Immature natural killer cell (primary cell): ENCODE measurements at regions not wholly inside any gene's neighbourhood (a gene's known extent, or its start where the extent isn't known, plus 50 kb on each side); places are given as distances from the start of the nearest gene placed in this dataset.

Source experiments
- DNase-seq, 3 donors: peaks; one replicate each; pipeline ENCODE4 v3.0.0; 2022; ENCODE audit warnings: mixed read lengths in 1 of 3
- H3K27ac Mint-ChIP-seq, 6 donors: one replicate each; pipeline ENCODE4 v1.8.0; 2020; ENCODE audit warnings: mixed read lengths in 6 of 6, mild to moderate bottlenecking in 5 of 6, inconsistent platforms in 4 of 6, moderate library complexity in 3 of 6
- H3K27me3 Mint-ChIP-seq, 3 donors: one replicate each; pipeline ENCODE4 v1.8.0; 2020 to 2021; ENCODE audit warnings: low read depth in 3 of 3, mild to moderate bottlenecking in 3 of 3, mixed read lengths in 3 of 3, moderate library complexity in 3 of 3, inconsistent platforms in 1 of 3
- H3K36me3 Mint-ChIP-seq, 3 donors: one replicate each; pipeline ENCODE4 v1.8.0; 2020; ENCODE audit warnings: mixed read lengths in 3 of 3, inconsistent platforms in 2 of 3, mild to moderate bottlenecking in 2 of 3
- H3K4me1 Mint-ChIP-seq, 2 donors: one replicate each; pipeline ENCODE4 v1.8.0; 2020; ENCODE audit warnings: inconsistent platforms in 2 of 2, mild to moderate bottlenecking in 2 of 2, mixed read lengths in 2 of 2, moderate library complexity in 1 of 2
- H3K4me3 Mint-ChIP-seq, 5 donors: one replicate each; pipeline ENCODE4 v1.8.0; 2020; ENCODE audit warnings: mild to moderate bottlenecking in 5 of 5, mixed read lengths in 5 of 5, inconsistent platforms in 3 of 5, moderate library complexity in 3 of 5
- H3K9me3 Mint-ChIP-seq, 6 donors: one replicate each; pipeline ENCODE4 v1.8.0; 2020; ENCODE audit warnings: mild to moderate bottlenecking in 6 of 6, mixed read lengths in 6 of 6, inconsistent platforms in 4 of 6, moderate library complexity in 3 of 6

- Mint-ChIP-seq H3K4me1 (no peaks in the 10 kb centered on the region), H3K4me3 (peak overlapping the region in 1 of 5 donors; percentile 10), H3K9me3 (no peaks in the 10 kb centered on the region), H3K36me3 (no peaks in the 10 kb centered on the region), H3K27ac (no peak overlapping the region), H3K27me3 (peaks cover 1 to 2% (median 2%) of the 10 kb centered on the region in 3 donors)
- DNase-seq = no peak
These were observed 67.7 kb downstream of the AKR1B1 start for GRCh38 chr7:134391223-134391622.

- no peak for DNase-seq
- no peaks in the 10 kb centered on the region for H3K36me3 Mint-ChIP-seq
- H3K27ac Mint-ChIP-seq = no peak overlapping the region
- H3K4me3 Mint-ChIP-seq = no peak overlapping the region
- peaks cover 4% of the 10 kb centered on the region in 3 donors for H3K27me3 Mint-ChIP-seq
- no peaks in the 10 kb centered on the region for H3K4me1 Mint-ChIP-seq
- peaks cover 0 to 2% (median 0%) of the 10 kb centered on the region in 6 donors for H3K9me3 Mint-ChIP-seq
These were observed 70.4 kb downstream of the AKR1B1 start for GRCh38 chr7:134388336-134389019.

- Mint-ChIP-seq H3K27me3 (peaks cover 0 to 2% (median 2%) of the 10 kb centered on the region in 3 donors), H3K4me3 (no peak overlapping the region)
These were observed 61.8 kb upstream of the SLC35B4 start for GRCh38 chr7:134378562-134378961.

GRCh38 chr7:134376693-134377092 is 60.0 kb upstream of the SLC35B4 start:
- Mint-ChIP-seq H3K9me3 (peaks cover 0 to 3% (median 0%) of the 10 kb centered on the region in 6 donors), H3K36me3 (no peaks in the 10 kb centered on the region), H3K4me3 (no peak overlapping the region), H3K4me1 (no peaks in the 10 kb centered on the region), H3K27me3 (peaks cover 0 to 2% (median 2%) of the 10 kb centered on the region in 3 donors), H3K27ac (no peak overlapping the region)
- DNase-seq = no peak

More at GRCh38 chr7:134378562-134378961, 61.8 kb upstream of the SLC35B4 start:
- H3K36me3 Mint-ChIP-seq = no peaks in the 10 kb centered on the region
- DNase-seq = no peak
- no peaks in the 10 kb centered on the region for H3K4me1 Mint-ChIP-seq
- H3K9me3 Mint-ChIP-seq = peaks cover 0 to 4% (median 0%) of the 10 kb centered on the region in 6 donors
- H3K27ac Mint-ChIP-seq = no peak overlapping the region

GRCh38 chr7:134375206-134375605 is 58.5 kb upstream of the SLC35B4 start:
- Mint-ChIP-seq H3K4me3 (no peak overlapping the region), H3K27ac (no peak overlapping the region), H3K36me3 (no peaks in the 10 kb centered on the region), H3K27me3 (peaks cover 0 to 2% (median 2%) of the 10 kb centered on the region in 3 donors), H3K4me1 (no peaks in the 10 kb centered on the region), H3K9me3 (peaks cover 0 to 3% (median 0%) of the 10 kb centered on the region in 6 donors)
- no peak for DNase-seq

GRCh38 chr7:134374791-134375190 is 58.1 kb upstream of the SLC35B4 start:
- peaks cover 0 to 4% (median 0%) of the 10 kb centered on the region in 6 donors for H3K9me3 Mint-ChIP-seq
- H3K36me3 Mint-ChIP-seq = no peaks in the 10 kb centered on the region
- no peak overlapping the region for H3K4me3 Mint-ChIP-seq
- no peak for DNase-seq
- no peak overlapping the region for H3K27ac Mint-ChIP-seq
- H3K27me3 Mint-ChIP-seq = peaks cover 0 to 2% (median 2%) of the 10 kb centered on the region in 3 donors
- H3K4me1 Mint-ChIP-seq = no peaks in the 10 kb centered on the region

- no peaks in the 10 kb centered on the region for H3K4me1 Mint-ChIP-seq
- peaks cover 0 to 3% (median 2%) of the 10 kb centered on the region in 3 donors for H3K27me3 Mint-ChIP-seq
- DNase-seq = no peak
- H3K4me3 Mint-ChIP-seq = no peak overlapping the region
- no peaks in the 10 kb centered on the region for H3K36me3 Mint-ChIP-seq
- H3K9me3 Mint-ChIP-seq = peaks cover 0 to 4% (median 0%) of the 10 kb centered on the region in 6 donors
- no peak overlapping the region for H3K27ac Mint-ChIP-seq
These were observed 57.6 kb upstream of the SLC35B4 start for GRCh38 chr7:134374291-134374690.

- Mint-ChIP-seq H3K27ac (no peak overlapping the region), H3K4me1 (no peaks in the 10 kb centered on the region), H3K36me3 (no peaks in the 10 kb centered on the region), H3K9me3 (peaks cover 0 to 2% (median 0%) of the 10 kb centered on the region in 6 donors), H3K4me3 (no peak overlapping the region), H3K27me3 (peaks cover 0 to 8% (median 5%) of the 10 kb centered on the region in 3 donors)
- no peak for DNase-seq
These were observed 56.1 kb upstream of the SLC35B4 start for GRCh38 chr7:134372858-134373257.

GRCh38 chr7:134371971-134372370 is 55.2 kb upstream of the SLC35B4 start:
- no peak for DNase-seq
- H3K9me3 Mint-ChIP-seq = peaks cover 0 to 2% (median 0%) of the 10 kb centered on the region in 6 donors
- H3K27ac Mint-ChIP-seq = no peak overlapping the region
- H3K4me3 Mint-ChIP-seq = no peak overlapping the region
- H3K4me1 Mint-ChIP-seq = no peaks in the 10 kb centered on the region
- no peaks in the 10 kb centered on the region for H3K36me3 Mint-ChIP-seq
- H3K27me3 Mint-ChIP-seq = peaks cover 0 to 8% (median 8%) of the 10 kb centered on the region in 3 donors

- Mint-ChIP-seq H3K27ac (no peak overlapping the region), H3K36me3 (no peaks in the 10 kb centered on the region), H3K4me3 (no peak overlapping the region), H3K9me3 (peaks cover 0 to 2% (median 0%) of the 10 kb centered on the region in 6 donors), H3K27me3 (peaks cover 0 to 8% (median 7%) of the 10 kb centered on the region in 3 donors), H3K4me1 (no peaks in the 10 kb centered on the region)
- DNase-seq = no peak
These were observed 54.8 kb upstream of the SLC35B4 start for GRCh38 chr7:134371536-134371935.

GRCh38 chr7:134370135-134370534 is 53.4 kb upstream of the SLC35B4 start:
- Mint-ChIP-seq H3K9me3 (peaks cover 0 to 2% (median 0%) of the 10 kb centered on the region in 6 donors), H3K36me3 (no peaks in the 10 kb centered on the region), H3K27me3 (peaks cover 3 to 8% (median 7%) of the 10 kb centered on the region in 3 donors), H3K4me1 (no peaks in the 10 kb centered on the region), H3K27ac (no peak overlapping the region), H3K4me3 (no peak overlapping the region)
- no peak for DNase-seq

GRCh38 chr7:134368851-134369544 is 52.3 kb upstream of the SLC35B4 start:
- no peaks in the 10 kb centered on the region for H3K4me1 Mint-ChIP-seq
- no peak overlapping the region for H3K4me3 Mint-ChIP-seq
- H3K27ac Mint-ChIP-seq = no peak overlapping the region
- no peak for DNase-seq
- H3K36me3 Mint-ChIP-seq = no peaks in the 10 kb centered on the region
- peaks cover 0 to 2% (median 0%) of the 10 kb centered on the region in 6 donors for H3K9me3 Mint-ChIP-seq
- H3K27me3 Mint-ChIP-seq = peaks cover 3 to 7% (median 7%) of the 10 kb centered on the region in 3 donors

GRCh38 chr7:134367956-134368749 is 51.4 kb upstream of the SLC35B4 start:
- no peaks in the 10 kb centered on the region for H3K36me3 Mint-ChIP-seq
- H3K4me3 Mint-ChIP-seq = no peak overlapping the region
- peaks cover 0 to 2% (median 0%) of the 10 kb centered on the region in 6 donors for H3K9me3 Mint-ChIP-seq
- H3K27ac Mint-ChIP-seq = no peak overlapping the region
- no peaks in the 10 kb centered on the region for H3K4me1 Mint-ChIP-seq
- DNase-seq = no peak
- peaks cover 6 to 11% (median 7%) of the 10 kb centered on the region in 3 donors for H3K27me3 Mint-ChIP-seq
